K562 (cell line): ENCODE measurements at regions not wholly inside any gene's neighbourhood (a gene's known extent, or its start where the extent isn't known, plus 50 kb on each side); places are given as distances from the start of the nearest gene placed in this dataset.

Experiments
- ETV5 ChIP-seq: sonication (generic); formaldehyde crosslinking; IDR thresholded peaks from 2 replicates; pipeline ENCODE4 v1.4.0; 2020; ENCODE audit warnings: low read depth, mild to moderate bottlenecking, missing genetic modification reagents
- OTX1 ChIP-seq: fragments of 450-650 bp; formaldehyde crosslinking; IDR thresholded peaks from 2 replicates; pipeline ENCODE4 v1.4.0; 2022; ENCODE audit warnings: mild to moderate bottlenecking
- POLR2AphosphoS5 ChIP-seq: IDR thresholded peaks from 2 replicates; pipeline ENCODE4 v1.6.1; 2011; ENCODE audit warnings: mild to moderate bottlenecking, low read depth, low read length, moderate library complexity; ENCODE audit not compliant: control insufficient read depth, insufficient read depth
- STAT5B ChIP-seq: fragments of 250-450 bp; sonication (Bioruptor Pico); IDR thresholded peaks from 2 replicates; pipeline ENCODE4 v1.8.0; 2021; ENCODE audit warnings: mild to moderate bottlenecking, inconsistent platforms
- YY1 ChIP-seq, 3 experiments: IDR thresholded peaks; 2 replicates each; pipeline ENCODE4 v1.6.1; 2011; ENCODE audit warnings: low read length in 2 of 3, mild to moderate bottlenecking in 2 of 3, moderate library complexity in 2 of 3, borderline replicate concordance in 1 of 3, control low read depth in 1 of 3, low read depth in 1 of 3; ENCODE audit not compliant: insufficient read depth in 3 of 3, insufficient replicate concordance in 2 of 3, control insufficient read depth in 1 of 3, insufficient read length in 1 of 3; ENCODE audit errors: extremely low read depth in 1 of 3
- ZNF184 ChIP-seq: sonication (generic); formaldehyde crosslinking; IDR thresholded peaks from 2 replicates; pipeline ENCODE4 v1.5.0; 2020; ENCODE audit warnings: missing genetic modification reagents
- ZNF76 ChIP-seq: fragments of 250-450 bp; sonication (Bioruptor Pico); IDR thresholded peaks from 2 replicates; pipeline ENCODE4 v1.4.0; 2020; ENCODE audit warnings: mild to moderate bottlenecking, moderate library complexity, borderline replicate concordance
- TF ChIP-seq, protein P1 (sequence below): sonication (generic); formaldehyde crosslinking; IDR thresholded peaks from 2 replicates; pipeline ENCODE4 v1.4.0; 2020; ENCODE audit warnings: mild to moderate bottlenecking, missing genetic modification reagents
- TF ChIP-seq, protein P2 (sequence below), 3 experiments: IDR thresholded peaks in 2 of 3; conservative IDR thresholded peaks in 1 of 3; 2 replicates each; pipeline ENCODE4 v1.5.1; 2011 to 2012; ENCODE audit warnings: low read length in 3 of 3, mild to moderate bottlenecking in 3 of 3, control low read depth in 2 of 3, improper control_type of control experiment in 1 of 3, inconsistent platforms in 1 of 3, low read depth in 1 of 3, mixed read lengths in 1 of 3, moderate library complexity in 1 of 3; ENCODE audit not compliant: insufficient read depth in 2 of 3
- TF ChIP-seq, protein P3 (sequence below): sonication (generic); formaldehyde crosslinking; IDR thresholded peaks from 2 replicates; pipeline ENCODE4 v1.8.0; 2022; ENCODE audit warnings: mild to moderate bottlenecking, missing genetic modification reagents

DNA sequence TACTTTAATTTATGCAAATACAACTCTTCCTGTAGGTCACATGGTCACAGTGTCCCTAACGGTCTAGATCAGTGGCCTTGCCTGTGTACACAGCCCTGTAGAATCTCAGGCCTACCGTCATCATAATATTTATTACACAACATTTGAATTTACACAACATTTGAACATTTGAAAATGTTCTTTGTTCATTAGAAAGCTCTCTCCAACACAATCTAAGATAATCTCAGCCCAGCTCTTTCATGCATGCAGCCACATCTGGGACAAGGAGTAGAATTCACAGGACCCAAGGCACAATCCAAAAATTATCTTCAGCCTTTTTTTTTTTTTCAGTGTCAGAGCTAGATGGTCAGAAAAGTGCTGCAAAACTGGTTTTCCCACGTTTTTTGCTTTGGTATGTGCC lies 892.8 kb downstream of the TFAP2A start:
- TF ChIP-seq OTX1 (CRISPR knock-in tag), result no peak
- TF ChIP-seq, protein P1, sequence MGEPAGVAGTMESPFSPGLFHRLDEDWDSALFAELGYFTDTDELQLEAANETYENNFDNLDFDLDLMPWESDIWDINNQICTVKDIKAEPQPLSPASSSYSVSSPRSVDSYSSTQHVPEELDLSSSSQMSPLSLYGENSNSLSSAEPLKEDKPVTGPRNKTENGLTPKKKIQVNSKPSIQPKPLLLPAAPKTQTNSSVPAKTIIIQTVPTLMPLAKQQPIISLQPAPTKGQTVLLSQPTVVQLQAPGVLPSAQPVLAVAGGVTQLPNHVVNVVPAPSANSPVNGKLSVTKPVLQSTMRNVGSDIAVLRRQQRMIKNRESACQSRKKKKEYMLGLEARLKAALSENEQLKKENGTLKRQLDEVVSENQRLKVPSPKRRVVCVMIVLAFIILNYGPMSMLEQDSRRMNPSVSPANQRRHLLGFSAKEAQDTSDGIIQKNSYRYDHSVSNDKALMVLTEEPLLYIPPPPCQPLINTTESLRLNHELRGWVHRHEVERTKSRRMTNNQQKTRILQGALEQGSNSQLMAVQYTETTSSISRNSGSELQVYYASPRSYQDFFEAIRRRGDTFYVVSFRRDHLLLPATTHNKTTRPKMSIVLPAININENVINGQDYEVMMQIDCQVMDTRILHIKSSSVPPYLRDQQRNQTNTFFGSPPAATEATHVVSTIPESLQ, result no peak
- no peak for TF ChIP-seq YY1 (IDR thresholded peaks at IDR 0.05; ENCODE audit: borderline replicate concordance in 1 of 3, control insufficient read depth in 1 of 3, extremely low read depth in 1 of 3, insufficient read depth in 3 of 3, insufficient read length in 1 of 3, insufficient replicate concordance in 2 of 3, low read depth in 1 of 3, low read length in 2 of 3)
- TF ChIP-seq, protein P2, sequence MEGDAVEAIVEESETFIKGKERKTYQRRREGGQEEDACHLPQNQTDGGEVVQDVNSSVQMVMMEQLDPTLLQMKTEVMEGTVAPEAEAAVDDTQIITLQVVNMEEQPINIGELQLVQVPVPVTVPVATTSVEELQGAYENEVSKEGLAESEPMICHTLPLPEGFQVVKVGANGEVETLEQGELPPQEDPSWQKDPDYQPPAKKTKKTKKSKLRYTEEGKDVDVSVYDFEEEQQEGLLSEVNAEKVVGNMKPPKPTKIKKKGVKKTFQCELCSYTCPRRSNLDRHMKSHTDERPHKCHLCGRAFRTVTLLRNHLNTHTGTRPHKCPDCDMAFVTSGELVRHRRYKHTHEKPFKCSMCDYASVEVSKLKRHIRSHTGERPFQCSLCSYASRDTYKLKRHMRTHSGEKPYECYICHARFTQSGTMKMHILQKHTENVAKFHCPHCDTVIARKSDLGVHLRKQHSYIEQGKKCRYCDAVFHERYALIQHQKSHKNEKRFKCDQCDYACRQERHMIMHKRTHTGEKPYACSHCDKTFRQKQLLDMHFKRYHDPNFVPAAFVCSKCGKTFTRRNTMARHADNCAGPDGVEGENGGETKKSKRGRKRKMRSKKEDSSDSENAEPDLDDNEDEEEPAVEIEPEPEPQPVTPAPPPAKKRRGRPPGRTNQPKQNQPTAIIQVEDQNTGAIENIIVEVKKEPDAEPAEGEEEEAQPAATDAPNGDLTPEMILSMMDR (IDR thresholded peaks at IDR 0.05 in 2 of 3, conservative IDR thresholded peaks at IDR 0.05 in 1 of 3; ENCODE audit: insufficient read depth in 2 of 3, low read depth in 1 of 3, low read length in 3 of 3), result no peak
- no peak for TF ChIP-seq ZNF76 (CRISPR knock-in tag)
- TF ChIP-seq ZNF184 (CRISPR knock-in tag), result no peak
- TF ChIP-seq, protein P3, sequence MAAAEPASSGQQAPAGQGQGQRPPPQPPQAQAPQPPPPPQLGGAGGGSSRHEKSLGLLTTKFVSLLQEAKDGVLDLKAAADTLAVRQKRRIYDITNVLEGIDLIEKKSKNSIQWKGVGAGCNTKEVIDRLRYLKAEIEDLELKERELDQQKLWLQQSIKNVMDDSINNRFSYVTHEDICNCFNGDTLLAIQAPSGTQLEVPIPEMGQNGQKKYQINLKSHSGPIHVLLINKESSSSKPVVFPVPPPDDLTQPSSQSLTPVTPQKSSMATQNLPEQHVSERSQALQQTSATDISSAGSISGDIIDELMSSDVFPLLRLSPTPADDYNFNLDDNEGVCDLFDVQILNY (CRISPR knock-in tag), result no peak
- TF ChIP-seq STAT5B (CRISPR knock-in tag), result no peak
- no peak for TF ChIP-seq ETV5 (CRISPR knock-in tag)
- TF ChIP-seq POLR2AphosphoS5, result no peak
